ENCODE measurements at regions not wholly inside any gene's neighbourhood (a gene's known extent, or its start where the extent isn't known, plus 50 kb on each side); places are given as distances from the start of the nearest gene placed in this dataset.
"Not testable (repeated sequence)": the region's sequence is repeated elsewhere in the genome, so short reads cannot be mapped to it uniquely, and the experiment has no call there.

- H3K27me3 ChIP-seq (ENCODE audit: insufficient read depth); H2AFZ ChIP-seq (ENCODE audit: low read depth); H3K4me2 ChIP-seq; H3K27ac ChIP-seq (ENCODE audit: low read depth in 2 of 2, low read length in 1 of 2); H3K36me3 ChIP-seq (replicated peaks in 1 of 2; ENCODE audit: control insufficient read depth in 1 of 2, insufficient read depth in 2 of 2, low read length in 1 of 2); H3K79me2 ChIP-seq (ENCODE audit: insufficient read depth); H3K9me3 ChIP-seq; DNase-seq; H4K20me1 ChIP-seq (ENCODE audit: insufficient read depth); H3F3A ChIP-seq (replicated peaks; ENCODE audit: insufficient read depth); H3K9me2 ChIP-seq; H3K4me1 ChIP-seq (ENCODE audit: control insufficient read depth in 1 of 2, insufficient read depth in 2 of 2, low read depth in 1 of 2, low read length in 1 of 2); CTCF ChIA-PET; H3K4me3 ChIP-seq (ENCODE audit: low read depth in 2 of 2, low read length in 1 of 2); H3K9ac ChIP-seq; POLR2A ChIA-PET: not testable (repeated sequence)
- WGBS (ENCODE audit: low lambda C conversion rate): 95% methylated on average over 3 of the region's 6 CpGs
Measured at GRCh38 chr1:794310-794709, 107.9 kb upstream of the OR4F16 start.

GRCh38 chr1:794918-795584 lies 108.6 kb upstream of the OR4F16 start:
- H3K27ac ChIP-seq (ENCODE audit: low read depth in 2 of 2, low read length in 1 of 2); H3K36me3 ChIP-seq (replicated peaks in 1 of 2; ENCODE audit: control insufficient read depth in 1 of 2, insufficient read depth in 2 of 2, low read length in 1 of 2); H3K4me3 ChIP-seq (ENCODE audit: low read depth in 2 of 2, low read length in 1 of 2); H3K4me2 ChIP-seq; CTCF ChIA-PET; H3K4me1 ChIP-seq (ENCODE audit: control insufficient read depth in 1 of 2, insufficient read depth in 2 of 2, low read depth in 1 of 2, low read length in 1 of 2); H3K79me2 ChIP-seq (ENCODE audit: insufficient read depth); H2AFZ ChIP-seq (ENCODE audit: low read depth); H3K9me2 ChIP-seq; DNase-seq; H3K27me3 ChIP-seq (ENCODE audit: insufficient read depth); H4K20me1 ChIP-seq (ENCODE audit: insufficient read depth); H3F3A ChIP-seq (replicated peaks; ENCODE audit: insufficient read depth); H3K9me3 ChIP-seq; POLR2A ChIA-PET; H3K9ac ChIP-seq: not testable (repeated sequence)
- 89% methylated on average over 9 of the region's 9 CpGs for WGBS (ENCODE audit: low lambda C conversion rate)

GRCh38 chr1:797649-798048 lies 111.2 kb upstream of the OR4F16 start:
- H3K36me3 ChIP-seq (replicated peaks in 1 of 2; ENCODE audit: control insufficient read depth in 1 of 2, insufficient read depth in 2 of 2, low read length in 1 of 2); H3K4me3 ChIP-seq (ENCODE audit: low read depth in 2 of 2, low read length in 1 of 2); H3K27me3 ChIP-seq (ENCODE audit: insufficient read depth); H3K27ac ChIP-seq (ENCODE audit: low read depth in 2 of 2, low read length in 1 of 2); H3K79me2 ChIP-seq (ENCODE audit: insufficient read depth); H3K4me2 ChIP-seq; H3K9ac ChIP-seq; DNase-seq; H3K9me3 ChIP-seq; H3K9me2 ChIP-seq; CTCF ChIA-PET; POLR2A ChIA-PET; H2AFZ ChIP-seq (ENCODE audit: low read depth); H3F3A ChIP-seq (replicated peaks; ENCODE audit: insufficient read depth); H4K20me1 ChIP-seq (ENCODE audit: insufficient read depth); H3K4me1 ChIP-seq (ENCODE audit: control insufficient read depth in 1 of 2, insufficient read depth in 2 of 2, low read depth in 1 of 2, low read length in 1 of 2): not testable (repeated sequence)
- 63% methylated on average over 2 of the region's 6 CpGs for WGBS (ENCODE audit: low lambda C conversion rate)

GRCh38 chr1:800397-800796 lies 113.9 kb upstream of the OR4F16 start:
- H3K79me2 ChIP-seq (ENCODE audit: insufficient read depth); H3K4me2 ChIP-seq; H3K4me3 ChIP-seq (ENCODE audit: low read depth in 2 of 2, low read length in 1 of 2); DNase-seq; H4K20me1 ChIP-seq (ENCODE audit: insufficient read depth); H3K9ac ChIP-seq; H3K27ac ChIP-seq (ENCODE audit: low read depth in 2 of 2, low read length in 1 of 2); H3K4me1 ChIP-seq (ENCODE audit: control insufficient read depth in 1 of 2, insufficient read depth in 2 of 2, low read depth in 1 of 2, low read length in 1 of 2); H3K9me2 ChIP-seq; H3K36me3 ChIP-seq (replicated peaks in 1 of 2; ENCODE audit: control insufficient read depth in 1 of 2, insufficient read depth in 2 of 2, low read length in 1 of 2); H3K9me3 ChIP-seq; CTCF ChIA-PET; H3F3A ChIP-seq (replicated peaks; ENCODE audit: insufficient read depth); H2AFZ ChIP-seq (ENCODE audit: low read depth); POLR2A ChIA-PET; H3K27me3 ChIP-seq (ENCODE audit: insufficient read depth): not testable (repeated sequence)
- 97% methylated on average over 7 of the region's 7 CpGs for WGBS (ENCODE audit: low lambda C conversion rate)

- H2AFZ ChIP-seq (ENCODE audit: low read depth); H4K20me1 ChIP-seq (ENCODE audit: insufficient read depth); H3K36me3 ChIP-seq (replicated peaks in 1 of 2; ENCODE audit: control insufficient read depth in 1 of 2, insufficient read depth in 2 of 2, low read length in 1 of 2); H3F3A ChIP-seq (replicated peaks; ENCODE audit: insufficient read depth); DNase-seq; H3K9me2 ChIP-seq; H3K27me3 ChIP-seq (ENCODE audit: insufficient read depth); POLR2A ChIA-PET; CTCF ChIA-PET; H3K4me3 ChIP-seq (ENCODE audit: low read depth in 2 of 2, low read length in 1 of 2); H3K4me1 ChIP-seq (ENCODE audit: control insufficient read depth in 1 of 2, insufficient read depth in 2 of 2, low read depth in 1 of 2, low read length in 1 of 2); H3K27ac ChIP-seq (ENCODE audit: low read depth in 2 of 2, low read length in 1 of 2); H3K9ac ChIP-seq; H3K79me2 ChIP-seq (ENCODE audit: insufficient read depth); H3K9me3 ChIP-seq; H3K4me2 ChIP-seq: not testable (repeated sequence)
- WGBS (ENCODE audit: low lambda C conversion rate): 70% methylated on average over 6 of the region's 6 CpGs
Measured at GRCh38 chr1:804378-805115, 118.1 kb upstream of the OR4F16 start.

GRCh38 chr1:805310-805709 lies 118.4 kb upstream of the SAMD11 start:
- H3K36me3 ChIP-seq (replicated peaks in 1 of 2; ENCODE audit: control insufficient read depth in 1 of 2, insufficient read depth in 2 of 2, low read length in 1 of 2); DNase-seq; H3K9me3 ChIP-seq; H3K4me3 ChIP-seq (ENCODE audit: low read depth in 2 of 2, low read length in 1 of 2); H3K4me1 ChIP-seq (ENCODE audit: control insufficient read depth in 1 of 2, insufficient read depth in 2 of 2, low read depth in 1 of 2, low read length in 1 of 2); CTCF ChIA-PET; H4K20me1 ChIP-seq (ENCODE audit: insufficient read depth); H3K79me2 ChIP-seq (ENCODE audit: insufficient read depth); H3K9ac ChIP-seq; POLR2A ChIA-PET; H3K27me3 ChIP-seq (ENCODE audit: insufficient read depth); H3K4me2 ChIP-seq; H3F3A ChIP-seq (replicated peaks; ENCODE audit: insufficient read depth); H3K9me2 ChIP-seq; H3K27ac ChIP-seq (ENCODE audit: low read depth in 2 of 2, low read length in 1 of 2); H2AFZ ChIP-seq (ENCODE audit: low read depth): not testable (repeated sequence)
- WGBS (ENCODE audit: low lambda C conversion rate): 90% methylated on average over 5 of the region's 5 CpGs

Measured in SK-N-SH (cell line).